WERI-Rb-1 (cell line): ENCODE measurements at regions not wholly inside any gene's neighbourhood (a gene's known extent, or its start where the extent isn't known, plus 50 kb on each side); places are given as distances from the start of the nearest gene placed in this dataset.

Experiments
- DNase-seq: peaks from one replicate; pipeline ENCODE4 v3.0.0-alpha.2; 2020
- H3K27ac ChIP-seq: fragments of 250-450 bp; sonication (Bioruptor Pico); 2 replicates; pipeline ENCODE4 v1.5.1; 2020; ENCODE audit warnings: mild to moderate bottlenecking, moderate library complexity
- H3K27me3 ChIP-seq: fragments of 250-450 bp; sonication (Bioruptor Pico); 2 replicates; pipeline ENCODE4 v1.5.1; 2021; ENCODE audit warnings: mild to moderate bottlenecking, low read depth, moderate library complexity; ENCODE audit not compliant: insufficient read depth, severe bottlenecking
- H3K36me3 ChIP-seq: fragments of 250-450 bp; sonication (Bioruptor Pico); 2 replicates; pipeline ENCODE4 v1.5.1; 2020; ENCODE audit warnings: mild to moderate bottlenecking, moderate library complexity
- H3K4me3 ChIP-seq: 2 replicates; pipeline ENCODE4 v1.5.1; 2011; ENCODE audit warnings: low read depth, mild to moderate bottlenecking, control low read depth, low read length
- H3K9me3 ChIP-seq: fragments of 250-450 bp; sonication (Bioruptor Pico); 2 replicates; pipeline ENCODE4 v1.5.1; 2021; ENCODE audit warnings: mild to moderate bottlenecking, moderate library complexity; ENCODE audit not compliant: severe bottlenecking
- CTCF ChIP-seq: IDR thresholded peaks from 2 replicates; pipeline ENCODE4 v1.5.1; 2011; ENCODE audit warnings: low read depth, mild to moderate bottlenecking, control low read depth, inconsistent platforms, low read length

GRCh38 chr7:84362828-84363227 is 168.2 kb upstream of the SEMA3A start:
- Histone ChIP-seq H3K27me3 (no peaks in the 10 kb centered on the region), H3K4me3 (no peak overlapping the region), H3K9me3 (no peaks in the 10 kb centered on the region), H3K27ac (no peak overlapping the region), H3K36me3 (no peaks in the 10 kb centered on the region)
- DNase-seq, result no peak
- no peak for TF ChIP-seq CTCF

GRCh38 chr7:84362360-84362759 is 167.8 kb upstream of the SEMA3A start:
- Histone ChIP-seq H3K36me3 (no peaks in the 10 kb centered on the region), H3K27ac (no peak overlapping the region), H3K4me3 (no peak overlapping the region), H3K9me3 (no peaks in the 10 kb centered on the region), H3K27me3 (no peaks in the 10 kb centered on the region)
- DNase-seq, result no peak
- TF ChIP-seq CTCF, result no peak

GRCh38 chr7:84354866-84355265 is 160.3 kb upstream of the SEMA3A start:
- DNase-seq, result no peak
- Histone ChIP-seq H3K4me3 (no peak overlapping the region), H3K27ac (no peak overlapping the region), H3K36me3 (no peaks in the 10 kb centered on the region), H3K9me3 (no peaks in the 10 kb centered on the region), H3K27me3 (no peaks in the 10 kb centered on the region)
- no peak for TF ChIP-seq CTCF

GRCh38 chr7:84354030-84354429 is 159.4 kb upstream of the SEMA3A start:
- H3K27me3 ChIP-seq, result no peaks in the 10 kb centered on the region
- no peaks in the 10 kb centered on the region for H3K9me3 ChIP-seq
- DNase-seq, result no peak
- no peaks in the 10 kb centered on the region for H3K36me3 ChIP-seq
- no peak overlapping the region for H3K4me3 ChIP-seq
- no peak for TF ChIP-seq CTCF
- no peak overlapping the region for H3K27ac ChIP-seq

- Histone ChIP-seq H3K4me3 (no peak overlapping the region), H3K27me3 (no peaks in the 10 kb centered on the region), H3K9me3 (no peaks in the 10 kb centered on the region), H3K27ac (no peak overlapping the region), H3K36me3 (no peaks in the 10 kb centered on the region)
- no peak for TF ChIP-seq CTCF
- no peak for DNase-seq
Observed at GRCh38 chr7:84339306-84339705, 144.7 kb upstream of the SEMA3A start.

GRCh38 chr7:84337429-84337828 is 142.8 kb upstream of the SEMA3A start:
- Histone ChIP-seq H3K36me3 (no peaks in the 10 kb centered on the region), H3K27ac (no peak overlapping the region), H3K9me3 (no peaks in the 10 kb centered on the region), H3K4me3 (no peak overlapping the region), H3K27me3 (no peaks in the 10 kb centered on the region)
- DNase-seq, result no peak
- TF ChIP-seq CTCF, result no peak
